HG03097 (cell line): ENCODE measurements at regions not wholly inside any gene's neighbourhood (a gene's known extent, or its start where the extent isn't known, plus 50 kb on each side); places are given as distances from the start of the nearest gene placed in this dataset.

Experiments
- ATAC-seq: cut with Tn5 transposase; IDR thresholded peaks from one replicate; pipeline ENCODE4 v1.9.1; 2021; ENCODE audit not compliant: unreplicated experiment, low FRiP score

DNA sequence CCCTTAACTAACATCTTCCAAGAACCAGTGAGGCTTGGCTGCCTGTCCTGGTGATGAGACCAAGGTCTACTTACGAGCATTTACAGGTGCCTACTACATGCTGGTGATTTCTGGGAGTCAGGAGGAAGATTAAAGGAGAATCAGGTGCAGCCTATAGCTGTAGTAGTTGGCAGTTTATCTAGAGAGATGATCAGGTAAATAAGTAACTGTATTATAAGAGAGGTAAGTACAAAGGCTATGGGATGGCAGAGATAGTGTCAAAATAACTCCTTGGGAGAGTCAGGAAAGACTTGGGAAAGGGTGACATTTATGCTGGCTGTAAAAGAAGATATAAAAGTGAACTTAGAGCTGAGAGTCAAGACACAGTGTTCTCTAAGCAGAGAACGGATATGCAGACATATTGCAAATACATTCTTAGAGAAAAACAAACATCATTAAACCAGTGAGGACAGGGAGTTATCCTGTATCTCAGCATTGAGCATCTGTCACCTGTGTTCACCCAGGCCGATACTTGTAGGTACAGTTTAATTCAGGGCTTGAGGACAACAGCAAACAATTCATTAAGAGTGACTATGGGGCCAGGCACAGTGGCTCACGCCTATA, 49.7 kb upstream of the ACP3 start:
- no peak for ATAC-seq
